Stomach (tissue), 4 donors: ENCODE measurements at regions not wholly inside any gene's neighbourhood (a gene's known extent, or its start where the extent isn't known, plus 50 kb on each side); places are given as distances from the start of the nearest gene placed in this dataset.
"Not testable (repeated sequence)": the region's sequence is repeated elsewhere in the genome, so short reads cannot be mapped to it uniquely, and the experiment has no call there.

Source experiments
- CTCF ChIP-seq, 7 experiments: fragments of 450-650 bp in 4 of 7; fragments of 200-600 bp in 3 of 7; sonication (generic) in 3 of 7; IDR thresholded peaks; one replicate each; pipeline ENCODE4 v1.5.1; 2016 to 2019; ENCODE audit warnings: antibody characterized with exemption in 7 of 7, control low read depth in 2 of 7, mild to moderate bottlenecking in 1 of 7
- EP300 ChIP-seq: sonication (generic); formaldehyde crosslinking; IDR thresholded peaks from one replicate; pipeline ENCODE4 v1.6.1; 2017; ENCODE audit warnings: antibody characterized with exemption
- POLR2A ChIP-seq, 4 donors: fragments of 450-650 bp; IDR thresholded peaks; one replicate each; pipeline ENCODE4 v1.6.1; 2016; ENCODE audit warnings: antibody characterized with exemption in 4 of 4, control low read depth in 2 of 4, mild to moderate bottlenecking in 1 of 4, moderate library complexity in 1 of 4
- POLR2AphosphoS5 ChIP-seq, 3 donors: sonication (generic); formaldehyde crosslinking; IDR thresholded peaks; one replicate each; pipeline ENCODE4 v1.6.1; 2016; ENCODE audit warnings: antibody characterized with exemption in 3 of 3

DNA sequence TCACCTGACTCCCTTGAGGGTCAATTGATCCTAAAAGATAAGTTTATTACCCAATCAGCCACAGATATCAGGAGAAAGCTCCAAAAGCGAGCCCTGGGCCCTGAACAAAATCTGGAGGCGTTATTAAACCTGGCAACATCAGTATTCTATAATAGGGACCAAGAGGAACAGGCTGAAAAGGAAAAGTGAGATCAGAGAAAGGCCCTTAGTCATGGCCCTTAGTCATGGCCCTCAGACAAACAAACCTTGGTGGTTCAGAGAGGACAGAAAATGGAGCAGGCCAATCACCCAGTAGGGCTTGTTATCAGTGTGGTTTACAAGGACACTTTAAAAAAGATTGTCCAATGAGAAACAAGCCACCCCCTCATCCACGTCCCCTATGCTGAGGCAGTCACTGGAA lies 106.5 kb upstream of the PRDX6 start:
- not testable (repeated sequence) for TF ChIP-seq POLR2A (IDR thresholded peaks at IDR 0.05); CTCF (IDR thresholded peaks at IDR 0.05); EP300; POLR2AphosphoS5 (IDR thresholded peaks at IDR 0.05)
